Central memory CD8-positive, alpha-beta T cell (primary cell): ENCODE measurements at regions not wholly inside any gene's neighbourhood (a gene's known extent, or its start where the extent isn't known, plus 50 kb on each side); places are given as distances from the start of the nearest gene placed in this dataset.

ENCODE experiments used
- ATAC-seq: fragments of 150-1000 bp; cut with Tn5 transposase; replicated peaks from 2 replicates; pipeline ENCODE4 v1.10.0; 2022; ENCODE audit warnings: mild to moderate bottlenecking, moderate FRiP score, moderate number of reproducible peaks; ENCODE audit not compliant: poor library complexity, severe bottlenecking; ENCODE audit errors: extremely low read depth
- DNase-seq, 2 donors: peaks; one replicate each; pipeline ENCODE4 v3.0.0; 2021; ENCODE audit warnings: low spot score in 2 of 2
- H3K27ac Mint-ChIP-seq: one replicate; pipeline ENCODE4 v1.8.0; 2022; ENCODE audit warnings: low read depth, mild to moderate bottlenecking, moderate library complexity, mixed read lengths
- H3K27me3 Mint-ChIP-seq: one replicate; pipeline ENCODE4 v1.8.0; 2022; ENCODE audit warnings: mixed read lengths
- H3K36me3 Mint-ChIP-seq: one replicate; pipeline ENCODE4 v1.8.0; 2022; ENCODE audit warnings: mild to moderate bottlenecking, moderate library complexity, mixed read lengths; ENCODE audit not compliant: insufficient read depth
- H3K4me1 Mint-ChIP-seq: one replicate; pipeline ENCODE4 v1.8.0; 2022; ENCODE audit warnings: mixed read lengths
- H3K4me3 Mint-ChIP-seq: one replicate; pipeline ENCODE4 v1.8.0; 2022; ENCODE audit warnings: mild to moderate bottlenecking, moderate library complexity, mixed read lengths
- H3K9me3 Mint-ChIP-seq: one replicate; pipeline ENCODE4 v1.8.0; 2022; ENCODE audit warnings: mixed read lengths

- Mint-ChIP-seq H3K4me3 (no peak overlapping the region), H3K36me3 (no peaks in the 10 kb centered on the region), H3K27ac (no peak overlapping the region), H3K27me3 (no peaks in the 10 kb centered on the region), H3K4me1 (no peaks in the 10 kb centered on the region), H3K9me3 (peaks cover 23% of the 10 kb centered on the region)
- ATAC-seq (no peak), DNase-seq (no peak)
These were observed 1093.4 kb downstream of the ADGRL3 start for GRCh38 chr4:62293551-62293950.

GRCh38 chr4:62292911-62293310 is 1092.8 kb downstream of the ADGRL3 start:
- no peaks in the 10 kb centered on the region for H3K36me3 Mint-ChIP-seq
- no peaks in the 10 kb centered on the region for H3K27me3 Mint-ChIP-seq
- H3K4me1 Mint-ChIP-seq = no peaks in the 10 kb centered on the region
- H3K27ac Mint-ChIP-seq = no peak overlapping the region
- DNase-seq (no peak), ATAC-seq (no peak)
- no peak overlapping the region for H3K4me3 Mint-ChIP-seq
- peaks cover 22% of the 10 kb centered on the region for H3K9me3 Mint-ChIP-seq

- no peaks in the 10 kb centered on the region for H3K36me3 Mint-ChIP-seq
- ATAC-seq = no peak
- H3K4me3 Mint-ChIP-seq = no peak overlapping the region
These were observed 1088.8 kb downstream of the ADGRL3 start for GRCh38 chr4:62288808-62289541.

GRCh38 chr4:62285026-62285425 is 1084.9 kb downstream of the ADGRL3 start:
- no peaks in the 10 kb centered on the region for H3K36me3 Mint-ChIP-seq
- H3K4me1 Mint-ChIP-seq = no peaks in the 10 kb centered on the region
- H3K9me3 Mint-ChIP-seq = peaks cover 16% of the 10 kb centered on the region
- H3K27me3 Mint-ChIP-seq = no peaks in the 10 kb centered on the region
- no peak overlapping the region for H3K4me3 Mint-ChIP-seq
- no peak for ATAC-seq
- H3K27ac Mint-ChIP-seq = no peak overlapping the region
- no peak for DNase-seq

More at GRCh38 chr4:62288808-62289541, 1088.8 kb downstream of the ADGRL3 start:
- Mint-ChIP-seq H3K9me3 (no peaks in the 10 kb centered on the region), H3K27me3 (no peaks in the 10 kb centered on the region), H3K27ac (no peak overlapping the region), H3K4me1 (no peaks in the 10 kb centered on the region)
- no peak for DNase-seq

GRCh38 chr4:62279689-62280088 is 1079.6 kb downstream of the ADGRL3 start:
- Mint-ChIP-seq H3K4me3 (no peak overlapping the region), H3K27me3 (no peaks in the 10 kb centered on the region), H3K4me1 (no peaks in the 10 kb centered on the region), H3K36me3 (no peaks in the 10 kb centered on the region), H3K27ac (no peak overlapping the region), H3K9me3 (peaks cover 34% of the 10 kb centered on the region)
- ATAC-seq = no peak
- DNase-seq = no peak

- ATAC-seq = no peak
- H3K27me3 Mint-ChIP-seq = no peaks in the 10 kb centered on the region
- H3K27ac Mint-ChIP-seq = no peak overlapping the region
- H3K36me3 Mint-ChIP-seq = no peaks in the 10 kb centered on the region
- no peak overlapping the region for H3K4me3 Mint-ChIP-seq
- H3K9me3 Mint-ChIP-seq = peaks cover 37% of the 10 kb centered on the region
- DNase-seq = no peak
- no peaks in the 10 kb centered on the region for H3K4me1 Mint-ChIP-seq
These were observed 1075.3 kb downstream of the ADGRL3 start for GRCh38 chr4:62275470-62275869.

GRCh38 chr4:62274782-62275181 is 1074.7 kb downstream of the ADGRL3 start:
- no peak overlapping the region for H3K27ac Mint-ChIP-seq
- ATAC-seq = no peak
- no peaks in the 10 kb centered on the region for H3K4me1 Mint-ChIP-seq
- peaks cover 39% of the 10 kb centered on the region for H3K9me3 Mint-ChIP-seq
- no peak overlapping the region for H3K4me3 Mint-ChIP-seq
- DNase-seq = no peak
- H3K36me3 Mint-ChIP-seq = no peaks in the 10 kb centered on the region
- no peaks in the 10 kb centered on the region for H3K27me3 Mint-ChIP-seq

- DNase-seq (no peak), ATAC-seq (no peak)
- H3K27ac Mint-ChIP-seq = no peak overlapping the region
- H3K27me3 Mint-ChIP-seq = no peaks in the 10 kb centered on the region
- peaks cover 26% of the 10 kb centered on the region for H3K9me3 Mint-ChIP-seq
- no peaks in the 10 kb centered on the region for H3K36me3 Mint-ChIP-seq
- H3K4me3 Mint-ChIP-seq = no peak overlapping the region
- no peaks in the 10 kb centered on the region for H3K4me1 Mint-ChIP-seq
These were observed 1071.0 kb downstream of the ADGRL3 start for GRCh38 chr4:62271107-62271506.

GRCh38 chr4:62269918-62270317 is 1069.8 kb downstream of the ADGRL3 start:
- Mint-ChIP-seq H3K27ac (no peak overlapping the region), H3K4me1 (no peaks in the 10 kb centered on the region), H3K4me3 (no peak overlapping the region), H3K27me3 (no peaks in the 10 kb centered on the region), H3K9me3 (peaks cover 23% of the 10 kb centered on the region), H3K36me3 (no peaks in the 10 kb centered on the region)
- no peak for DNase-seq
- no peak for ATAC-seq

GRCh38 chr4:62263454-62263853 is 1063.3 kb downstream of the ADGRL3 start:
- DNase-seq = no peak
- H3K4me3 Mint-ChIP-seq = no peak overlapping the region
- H3K27me3 Mint-ChIP-seq = no peaks in the 10 kb centered on the region
- ATAC-seq = no peak
- peaks cover 8% of the 10 kb centered on the region for H3K9me3 Mint-ChIP-seq
- no peaks in the 10 kb centered on the region for H3K4me1 Mint-ChIP-seq
- no peaks in the 10 kb centered on the region for H3K36me3 Mint-ChIP-seq
- H3K27ac Mint-ChIP-seq = no peak overlapping the region

- Mint-ChIP-seq H3K4me1 (no peaks in the 10 kb centered on the region), H3K4me3 (no peak overlapping the region), H3K27ac (no peak overlapping the region), H3K9me3 (peaks cover 8% of the 10 kb centered on the region), H3K27me3 (no peaks in the 10 kb centered on the region), H3K36me3 (no peaks in the 10 kb centered on the region)
- DNase-seq (no peak), ATAC-seq (no peak)
These were observed 1062.5 kb downstream of the ADGRL3 start for GRCh38 chr4:62262676-62263075.

- ATAC-seq (no peak), DNase-seq (no peak)
- H3K4me3 Mint-ChIP-seq = no peak overlapping the region
- no peaks in the 10 kb centered on the region for H3K4me1 Mint-ChIP-seq
- no peaks in the 10 kb centered on the region for H3K27me3 Mint-ChIP-seq
- H3K9me3 Mint-ChIP-seq = peaks cover 8% of the 10 kb centered on the region
- no peak overlapping the region for H3K27ac Mint-ChIP-seq
- no peaks in the 10 kb centered on the region for H3K36me3 Mint-ChIP-seq
These were observed 1060.1 kb downstream of the ADGRL3 start for GRCh38 chr4:62260254-62260653.

GRCh38 chr4:62256479-62256878 is 1056.4 kb downstream of the ADGRL3 start:
- no peaks in the 10 kb centered on the region for H3K27me3 Mint-ChIP-seq
- no peak overlapping the region for H3K4me3 Mint-ChIP-seq
- no peaks in the 10 kb centered on the region for H3K4me1 Mint-ChIP-seq
- ATAC-seq = no peak
- no peak overlapping the region for H3K27ac Mint-ChIP-seq
- DNase-seq = no peak
- no peaks in the 10 kb centered on the region for H3K9me3 Mint-ChIP-seq
- no peaks in the 10 kb centered on the region for H3K36me3 Mint-ChIP-seq
